ENCODE measurements at regions not wholly inside any gene's neighbourhood (a gene's known extent, or its start where the extent isn't known, plus 50 kb on each side); places are given as distances from the start of the nearest gene placed in this dataset.

GRCh38 chr3:30527186-30527585 is 79.2 kb upstream of the TGFBR2 start:
- Histone ChIP-seq H3K27ac (ENCODE audit: control insufficient read depth, insufficient read depth, low read length) (no peak overlapping the region), H3K9me3 (ENCODE audit: control insufficient read depth, low read depth, low read length) (no peaks in the 10 kb centered on the region), H3K4me1 (ENCODE audit: control insufficient read depth, extremely low read depth, insufficient read depth, low read length) (peaks cover 8% of the 10 kb centered on the region), H3K79me2 (ENCODE audit: control insufficient read depth, insufficient read depth, low read length) (no peaks in the 10 kb centered on the region), H3K9me1 (ENCODE audit: control insufficient read depth, extremely low read depth, insufficient read depth, low read length) (no peaks in the 10 kb centered on the region), H4K20me1 (ENCODE audit: control insufficient read depth, extremely low read depth, insufficient read depth, low read length) (no peaks in the 10 kb centered on the region), H3K27me3 (ENCODE audit: control insufficient read depth, extremely low read depth, insufficient read depth, low read length) (no peaks in the 10 kb centered on the region), H3K9ac (ENCODE audit: control insufficient read depth, extremely low read depth, insufficient read depth, low read length) (no peak overlapping the region), H2AFZ (ENCODE audit: control insufficient read depth, low read length) (no peak overlapping the region), H3K36me3 (ENCODE audit: control insufficient read depth in 2 of 2, extremely low read depth in 1 of 2, insufficient read depth in 2 of 2, low read length in 2 of 2) (no peaks in the 10 kb centered on the region), H3K4me2 (ENCODE audit: control insufficient read depth, extremely low read depth, insufficient read depth, low read depth, low read length) (no peak overlapping the region), H3K4me3 (ENCODE audit: control insufficient read depth in 2 of 3, extremely low read depth in 1 of 3, insufficient read depth in 2 of 3, low read depth in 1 of 3, low read length in 3 of 3) (no peak overlapping the region)
- TF ChIP-seq EZH2 (IDR thresholded peaks at IDR 0.05; ENCODE audit: low read length) = no peak
- no peak for TF ChIP-seq CTCF (optimal IDR thresholded peaks at IDR 0.05 in 1 of 3, IDR thresholded peaks at IDR 0.05 in 1 of 3, conservative IDR thresholded peaks at IDR 0.05 in 1 of 3; ENCODE audit: extremely low read depth in 1 of 3, insufficient read depth in 2 of 3, low read length in 3 of 3)
- dilution Hi-C loops (cut with MboI; ENCODE audit: extremely low pct_ligation_motif_present, low sequenced_read_pairs) = no loop called here
- DNase-seq (ENCODE audit: low read depth, low spot score) (no peak), FAIRE-seq (no peak)

- no peaks in the 10 kb centered on the region for H3K79me2 ChIP-seq (ENCODE audit: control insufficient read depth, insufficient read depth, low read length)
- no peak overlapping the region for H3K9ac ChIP-seq (ENCODE audit: control insufficient read depth, extremely low read depth, insufficient read depth, low read length)
- TF ChIP-seq EZH2 (IDR thresholded peaks at IDR 0.05; ENCODE audit: low read length) (no peak), CTCF (optimal IDR thresholded peaks at IDR 0.05 in 1 of 3, IDR thresholded peaks at IDR 0.05 in 1 of 3, conservative IDR thresholded peaks at IDR 0.05 in 1 of 3; ENCODE audit: extremely low read depth in 1 of 3, insufficient read depth in 2 of 3, low read length in 3 of 3) (no peak)
- peaks cover 8% of the 10 kb centered on the region for H3K4me1 ChIP-seq (ENCODE audit: control insufficient read depth, extremely low read depth, insufficient read depth, low read length)
- no peaks in the 10 kb centered on the region for H3K36me3 ChIP-seq (ENCODE audit: control insufficient read depth in 2 of 2, extremely low read depth in 1 of 2, insufficient read depth in 2 of 2, low read length in 2 of 2)
- H3K27me3 ChIP-seq (ENCODE audit: control insufficient read depth, extremely low read depth, insufficient read depth, low read length) = no peaks in the 10 kb centered on the region
- H3K4me2 ChIP-seq (ENCODE audit: control insufficient read depth, extremely low read depth, insufficient read depth, low read depth, low read length) = no peak overlapping the region
- no peak for FAIRE-seq
- no peak overlapping the region for H3K27ac ChIP-seq (ENCODE audit: control insufficient read depth, insufficient read depth, low read length)
- no peak overlapping the region for H2AFZ ChIP-seq (ENCODE audit: control insufficient read depth, low read length)
- H3K4me3 ChIP-seq (ENCODE audit: control insufficient read depth in 2 of 3, extremely low read depth in 1 of 3, insufficient read depth in 2 of 3, low read depth in 1 of 3, low read length in 3 of 3) = no peak overlapping the region
- dilution Hi-C loops (cut with MboI; ENCODE audit: extremely low pct_ligation_motif_present, low sequenced_read_pairs) = no loop called here
- no peaks in the 10 kb centered on the region for H3K9me3 ChIP-seq (ENCODE audit: control insufficient read depth, low read depth, low read length)
- DNase-seq (ENCODE audit: low read depth, low spot score) = no peak
- no peaks in the 10 kb centered on the region for H3K9me1 ChIP-seq (ENCODE audit: control insufficient read depth, extremely low read depth, insufficient read depth, low read length)
- no peaks in the 10 kb centered on the region for H4K20me1 ChIP-seq (ENCODE audit: control insufficient read depth, extremely low read depth, insufficient read depth, low read length)
Measured at GRCh38 chr3:30527720-30528119, 78.7 kb upstream of the TGFBR2 start.
